AG10803 (cell line): ENCODE measurements at regions not wholly inside any gene's neighbourhood (a gene's known extent, or its start where the extent isn't known, plus 50 kb on each side); places are given as distances from the start of the nearest gene placed in this dataset.

Source experiments
- DNase-seq: peaks from one replicate; pipeline ENCODE4 v3.0.0; 2010; ENCODE audit warnings: low read depth
- H3K4me3 ChIP-seq: 2 replicates; pipeline ENCODE4 v1.5.1; 2011; ENCODE audit warnings: mild to moderate bottlenecking, low read length, control low read depth
- TF ChIP-seq, protein P1 (sequence below): conservative IDR thresholded peaks from 2 replicates; pipeline ENCODE4 v1.5.1; 2011; ENCODE audit warnings: mild to moderate bottlenecking, low read length, control low read depth, inconsistent platforms

DNA sequence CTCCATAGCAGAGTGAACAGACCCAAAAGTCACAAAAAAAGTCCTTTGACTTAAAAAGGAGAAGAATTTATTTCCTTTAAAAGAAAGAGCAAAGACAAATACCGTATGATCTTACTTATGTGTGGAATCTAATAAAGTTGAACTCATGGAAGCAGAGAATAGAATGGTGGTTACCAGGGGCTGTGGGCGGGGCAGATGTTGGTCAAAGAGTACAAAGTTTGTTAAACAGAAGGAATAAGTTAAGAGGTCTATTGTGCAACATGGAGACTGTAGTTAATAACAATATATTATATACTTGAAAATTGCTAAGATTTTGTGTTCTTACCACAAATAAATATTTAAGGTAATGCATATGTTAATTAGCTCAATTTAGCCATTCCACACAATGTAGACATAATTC lies 173.3 kb upstream of the S100G start:
- no peak overlapping the region for H3K4me3 ChIP-seq
- DNase-seq = peak; percentile 40
- TF ChIP-seq, protein P1, sequence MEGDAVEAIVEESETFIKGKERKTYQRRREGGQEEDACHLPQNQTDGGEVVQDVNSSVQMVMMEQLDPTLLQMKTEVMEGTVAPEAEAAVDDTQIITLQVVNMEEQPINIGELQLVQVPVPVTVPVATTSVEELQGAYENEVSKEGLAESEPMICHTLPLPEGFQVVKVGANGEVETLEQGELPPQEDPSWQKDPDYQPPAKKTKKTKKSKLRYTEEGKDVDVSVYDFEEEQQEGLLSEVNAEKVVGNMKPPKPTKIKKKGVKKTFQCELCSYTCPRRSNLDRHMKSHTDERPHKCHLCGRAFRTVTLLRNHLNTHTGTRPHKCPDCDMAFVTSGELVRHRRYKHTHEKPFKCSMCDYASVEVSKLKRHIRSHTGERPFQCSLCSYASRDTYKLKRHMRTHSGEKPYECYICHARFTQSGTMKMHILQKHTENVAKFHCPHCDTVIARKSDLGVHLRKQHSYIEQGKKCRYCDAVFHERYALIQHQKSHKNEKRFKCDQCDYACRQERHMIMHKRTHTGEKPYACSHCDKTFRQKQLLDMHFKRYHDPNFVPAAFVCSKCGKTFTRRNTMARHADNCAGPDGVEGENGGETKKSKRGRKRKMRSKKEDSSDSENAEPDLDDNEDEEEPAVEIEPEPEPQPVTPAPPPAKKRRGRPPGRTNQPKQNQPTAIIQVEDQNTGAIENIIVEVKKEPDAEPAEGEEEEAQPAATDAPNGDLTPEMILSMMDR = no peak

DNA sequence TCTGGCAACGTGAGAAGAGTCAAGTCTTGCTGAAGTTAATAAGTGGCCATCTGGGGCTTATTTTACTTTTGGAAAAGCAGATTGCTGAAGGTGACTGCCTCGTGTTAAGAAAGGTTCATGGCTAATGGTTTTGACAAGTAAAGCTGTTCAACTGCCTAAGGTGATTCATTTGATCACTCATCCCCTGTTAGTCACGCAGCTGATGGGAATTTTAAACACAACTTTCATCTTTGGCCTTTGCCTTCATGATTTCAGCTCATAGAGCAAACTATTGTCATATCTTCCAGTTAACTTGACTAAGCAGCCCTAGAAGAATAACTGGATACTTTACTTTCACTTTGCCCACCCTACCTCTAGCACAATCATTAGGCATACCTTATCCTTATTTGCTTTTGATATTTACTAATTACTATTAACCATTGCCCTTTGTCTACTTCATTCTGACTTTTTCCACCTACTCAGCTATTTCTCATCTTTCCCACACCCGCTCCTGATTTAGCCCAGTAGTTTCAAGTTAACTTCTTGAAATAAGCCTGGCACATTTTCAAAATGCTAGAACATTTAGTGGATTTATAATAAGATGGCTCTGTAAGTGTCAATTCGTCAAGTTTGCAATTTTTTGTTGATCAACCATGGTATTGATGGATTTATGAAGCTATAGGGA lies 170.6 kb upstream of the S100G start:
- no peak overlapping the region for H3K4me3 ChIP-seq
- TF ChIP-seq, protein P1 = no peak
- peak; percentile 53 for DNase-seq

DNA sequence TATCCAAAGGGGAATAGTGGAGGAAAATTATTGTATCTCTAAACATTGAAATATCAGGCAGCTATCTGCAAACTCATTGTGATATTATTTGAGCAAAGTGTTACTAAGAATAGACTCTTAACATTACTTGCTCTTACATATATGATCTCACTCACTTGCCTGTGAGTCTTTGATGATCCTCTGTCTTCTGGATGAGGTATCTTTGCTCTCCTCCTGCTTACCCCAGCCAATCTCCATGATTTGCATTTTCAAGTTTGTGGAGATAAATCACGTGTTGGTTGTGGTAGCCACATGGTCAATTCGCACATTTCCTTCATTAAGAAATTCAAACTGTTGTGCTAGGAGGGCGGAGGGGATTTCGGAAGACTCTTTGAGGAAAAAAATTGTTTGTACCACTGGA lies 169.9 kb upstream of the S100G start:
- TF ChIP-seq, protein P1 = no peak
- no peak overlapping the region for H3K4me3 ChIP-seq
- DNase-seq = no peak

DNA sequence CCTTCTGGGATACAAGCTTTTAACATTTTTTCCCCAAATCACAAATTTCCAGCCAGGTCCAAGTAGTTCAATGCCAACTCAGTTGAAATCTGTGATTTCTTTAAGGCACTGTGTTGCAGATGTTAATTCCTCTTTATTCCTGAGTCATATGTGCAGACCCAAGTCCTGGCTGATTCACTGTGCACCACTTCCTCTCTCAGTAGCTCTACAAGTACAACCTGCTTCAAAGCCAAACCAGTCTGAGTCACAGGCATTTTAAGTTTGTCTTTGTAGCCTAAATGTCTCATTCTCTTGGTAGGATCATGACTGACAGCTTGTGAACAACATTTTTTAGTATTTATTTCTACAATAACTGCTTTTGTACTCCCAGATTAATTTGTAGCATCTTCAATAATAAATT lies 165.6 kb upstream of the S100G start:
- peak; percentile 94 for DNase-seq
- TF ChIP-seq, protein P1 = no peak; the same call in 1 of the 2 replicates
- H3K4me3 ChIP-seq = no peak overlapping the region

DNA sequence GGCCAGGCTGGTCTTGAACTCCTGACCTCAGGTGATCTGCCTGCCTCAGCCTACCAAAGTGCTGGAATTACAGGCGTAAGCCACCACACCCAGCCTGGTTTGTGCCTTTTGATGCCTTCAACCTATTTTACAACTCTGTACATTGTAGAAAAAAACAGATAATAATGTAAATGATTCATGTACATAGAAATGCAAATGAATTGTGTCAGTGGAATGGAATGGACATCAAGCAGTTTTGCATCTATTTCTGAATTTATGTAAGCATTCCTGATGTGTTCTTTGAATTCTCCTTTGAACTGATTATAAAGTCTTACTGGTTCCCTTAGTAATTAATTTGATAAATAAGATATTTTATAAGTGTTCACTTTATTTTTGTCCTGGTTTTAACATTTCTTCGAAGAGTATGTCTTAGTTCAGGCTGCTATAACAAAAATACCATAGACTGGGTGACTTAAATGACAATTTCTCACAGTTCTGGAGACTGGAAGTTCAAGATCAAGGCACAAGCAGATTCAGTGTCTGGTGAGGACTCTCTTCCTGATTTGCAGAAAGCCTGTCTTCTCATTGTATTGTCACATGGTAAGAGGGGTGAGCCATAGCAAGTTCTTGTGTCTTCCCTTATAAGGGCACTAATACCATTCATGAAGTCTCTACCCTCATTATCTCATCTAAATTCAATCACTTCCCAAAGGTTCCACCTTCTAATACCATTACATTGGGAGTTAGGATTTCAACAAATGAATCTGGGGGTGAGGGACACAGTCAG lies 162.2 kb upstream of the S100G start:
- TF ChIP-seq, protein P1 = no peak
- DNase-seq = no peak

DNA sequence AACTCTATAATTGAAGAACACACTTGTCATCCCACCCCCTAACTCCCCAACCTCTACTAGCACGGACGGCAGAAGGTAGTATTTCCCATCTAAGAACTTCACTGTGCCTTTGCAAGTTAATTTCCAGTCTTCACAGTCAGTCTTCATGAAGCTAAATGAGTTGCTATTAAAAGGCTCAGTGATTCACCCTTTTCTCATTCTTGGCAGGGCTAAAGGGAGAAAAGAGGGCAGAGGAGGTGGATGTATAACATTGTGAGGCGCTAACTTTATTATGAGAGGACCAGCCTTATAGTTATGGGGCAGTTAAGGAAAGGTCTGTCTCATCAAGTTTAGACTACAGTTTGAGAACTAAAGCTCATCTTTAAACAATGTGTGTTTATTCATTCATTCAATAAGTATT lies 161.0 kb upstream of the S100G start:
- DNase-seq = no peak
- TF ChIP-seq, protein P1 = no peak

More for the DNA sequence above, 162.2 kb upstream of the S100G start:
- H3K4me3 ChIP-seq = no peak overlapping the region

DNA sequence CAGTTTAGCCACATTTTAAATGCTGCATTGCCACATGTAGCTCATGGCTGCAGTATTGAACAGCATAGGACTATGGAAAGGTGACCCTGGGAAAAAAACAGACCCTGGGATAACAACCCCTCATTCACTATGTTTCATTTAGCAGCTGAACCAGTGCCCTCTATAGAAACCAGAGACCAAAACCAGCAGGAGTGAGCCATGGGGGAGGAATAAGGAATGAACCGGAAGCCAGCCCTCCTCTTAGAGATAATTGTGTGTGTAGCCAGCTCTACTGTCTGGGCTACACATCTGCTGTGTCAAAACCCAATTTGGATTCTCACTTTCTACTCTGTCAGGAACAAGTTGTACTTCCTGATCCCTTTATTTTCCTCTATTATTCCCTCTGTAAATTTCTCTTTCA lies 158.5 kb upstream of the S100G start:
- H3K4me3 ChIP-seq = no peak overlapping the region
- DNase-seq = no peak
- TF ChIP-seq, protein P1 = no peak

More for the DNA sequence above, 161.0 kb upstream of the S100G start:
- no peak overlapping the region for H3K4me3 ChIP-seq
